ENCODE measurements at regions not wholly inside any gene's neighbourhood (a gene's known extent, or its start where the extent isn't known, plus 50 kb on each side); places are given as distances from the start of the nearest gene placed in this dataset.

DNA sequence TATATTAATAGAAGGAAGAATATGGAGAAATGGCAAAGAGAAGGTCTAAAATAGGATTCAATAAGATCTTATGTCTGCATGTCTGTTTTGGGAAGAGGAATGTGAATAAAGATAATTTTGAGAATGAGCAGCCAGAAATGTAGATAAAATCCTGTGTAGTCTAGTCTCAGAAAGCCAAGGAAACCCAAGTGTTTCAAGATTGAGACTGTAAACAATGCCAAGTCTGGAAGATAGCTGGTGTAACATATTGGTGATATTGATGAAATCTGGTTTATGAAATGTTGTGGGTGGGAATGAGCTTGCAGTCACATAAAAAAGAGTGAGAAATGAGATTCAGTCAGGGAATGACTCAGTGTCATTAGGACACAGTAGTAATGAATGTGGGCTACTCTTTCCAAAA is 1180.3 kb upstream of the PCDH20 start:
- H3K36me3 Mint-ChIP-seq (ENCODE audit: low read depth), result no peaks in the 10 kb centered on the region
- TF ChIP-seq, protein P1, sequence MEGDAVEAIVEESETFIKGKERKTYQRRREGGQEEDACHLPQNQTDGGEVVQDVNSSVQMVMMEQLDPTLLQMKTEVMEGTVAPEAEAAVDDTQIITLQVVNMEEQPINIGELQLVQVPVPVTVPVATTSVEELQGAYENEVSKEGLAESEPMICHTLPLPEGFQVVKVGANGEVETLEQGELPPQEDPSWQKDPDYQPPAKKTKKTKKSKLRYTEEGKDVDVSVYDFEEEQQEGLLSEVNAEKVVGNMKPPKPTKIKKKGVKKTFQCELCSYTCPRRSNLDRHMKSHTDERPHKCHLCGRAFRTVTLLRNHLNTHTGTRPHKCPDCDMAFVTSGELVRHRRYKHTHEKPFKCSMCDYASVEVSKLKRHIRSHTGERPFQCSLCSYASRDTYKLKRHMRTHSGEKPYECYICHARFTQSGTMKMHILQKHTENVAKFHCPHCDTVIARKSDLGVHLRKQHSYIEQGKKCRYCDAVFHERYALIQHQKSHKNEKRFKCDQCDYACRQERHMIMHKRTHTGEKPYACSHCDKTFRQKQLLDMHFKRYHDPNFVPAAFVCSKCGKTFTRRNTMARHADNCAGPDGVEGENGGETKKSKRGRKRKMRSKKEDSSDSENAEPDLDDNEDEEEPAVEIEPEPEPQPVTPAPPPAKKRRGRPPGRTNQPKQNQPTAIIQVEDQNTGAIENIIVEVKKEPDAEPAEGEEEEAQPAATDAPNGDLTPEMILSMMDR (IDR thresholded peaks at IDR 0.05), result no peak
- no peaks in the 10 kb centered on the region for H3K4me1 Mint-ChIP-seq (ENCODE audit: low read depth)
- no peaks in the 10 kb centered on the region for H3K27me3 Mint-ChIP-seq (ENCODE audit: insufficient read depth)
- H3K4me3 Mint-ChIP-seq, result no peak overlapping the region
- H3K9me3 Mint-ChIP-seq, result peaks cover 28% of the 10 kb centered on the region
- H3K27ac Mint-ChIP-seq, result no peak overlapping the region
- no peak for DNase-seq

DNA sequence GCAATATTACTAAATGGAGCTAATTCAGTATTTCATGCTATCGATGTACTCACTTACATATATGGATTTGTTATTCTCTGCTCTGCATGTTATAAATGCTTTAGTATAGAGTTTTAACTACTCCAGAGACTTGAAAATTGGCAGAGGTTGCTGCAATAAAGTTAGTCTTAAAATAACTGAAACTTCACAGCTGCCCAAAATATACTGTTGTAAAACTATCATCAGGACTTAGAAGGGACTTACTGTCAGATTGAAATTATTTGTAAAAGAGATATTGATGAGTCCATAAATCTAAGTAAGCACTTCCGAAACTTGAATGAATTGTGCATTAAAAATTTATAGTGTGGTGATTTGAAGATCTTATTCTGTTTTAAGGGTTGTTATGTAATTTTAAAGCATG is 1178.2 kb upstream of the PCDH20 start:
- H3K27ac Mint-ChIP-seq, result no peak overlapping the region
- TF ChIP-seq, protein P1 (IDR thresholded peaks at IDR 0.05), result no peak

DNA sequence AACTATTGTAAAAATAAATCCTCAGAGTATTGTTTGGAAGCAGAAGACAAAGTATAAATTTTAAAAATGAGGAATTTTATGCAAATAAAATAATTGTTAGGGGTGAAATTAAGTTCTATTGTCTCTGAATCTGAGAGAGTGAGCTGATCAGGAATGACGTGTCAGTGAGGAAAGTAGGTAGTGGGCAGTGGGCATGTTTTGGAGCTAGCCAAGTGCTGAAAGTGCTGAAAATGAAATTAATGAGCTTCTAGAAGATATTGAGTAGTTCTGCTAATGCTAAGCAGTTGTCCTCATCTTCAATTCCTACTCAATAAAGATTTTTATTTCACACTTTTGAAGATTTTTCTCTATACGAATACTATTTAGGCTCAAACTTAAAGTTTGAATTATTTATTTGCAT is 1167.8 kb upstream of the PCDH20 start:
- Mint-ChIP-seq H3K27ac (no peak overlapping the region), H3K4me3 (no peak overlapping the region), H3K4me1 (ENCODE audit: low read depth) (no peaks in the 10 kb centered on the region), H3K27me3 (ENCODE audit: insufficient read depth) (no peaks in the 10 kb centered on the region; the same call in 1 of the 2 replicates), H3K9me3 (no peaks in the 10 kb centered on the region; the same call in 1 of the 2 replicates), H3K36me3 (ENCODE audit: low read depth) (no peaks in the 10 kb centered on the region)
- TF ChIP-seq, protein P1 (IDR thresholded peaks at IDR 0.05), result no peak
- DNase-seq, result no peak

More for the DNA sequence above, 1178.2 kb upstream of the PCDH20 start:
- no peak for DNase-seq
- no peaks in the 10 kb centered on the region for H3K27me3 Mint-ChIP-seq (ENCODE audit: insufficient read depth)
- no peaks in the 10 kb centered on the region for H3K36me3 Mint-ChIP-seq (ENCODE audit: low read depth)
- H3K4me1 Mint-ChIP-seq (ENCODE audit: low read depth), result no peaks in the 10 kb centered on the region
- peaks cover 29% of the 10 kb centered on the region for H3K9me3 Mint-ChIP-seq
- no peak overlapping the region for H3K4me3 Mint-ChIP-seq

DNA sequence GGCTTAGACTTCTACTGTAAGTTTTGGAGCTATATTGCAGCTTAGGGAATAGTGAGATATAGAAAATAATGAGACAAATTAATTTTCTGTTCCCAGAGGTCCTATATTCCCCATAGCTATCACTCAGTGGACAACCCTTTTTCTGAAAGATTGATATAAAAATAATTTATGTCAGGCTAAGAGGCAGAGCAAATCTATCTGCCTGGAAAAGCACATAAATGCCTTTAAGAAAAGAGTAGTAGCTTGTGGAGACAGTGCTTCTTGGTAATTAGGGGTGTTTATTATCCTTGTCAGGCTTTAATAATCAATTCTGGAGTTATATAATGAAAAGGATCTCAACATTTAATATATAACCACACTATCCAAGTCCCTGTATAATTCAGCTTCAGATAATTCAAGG is 1162.8 kb upstream of the PCDH20 start:
- Mint-ChIP-seq H3K27me3 (ENCODE audit: insufficient read depth) (no peaks in the 10 kb centered on the region; the same call in 1 of the 2 replicates), H3K4me1 (ENCODE audit: low read depth) (no peaks in the 10 kb centered on the region), H3K27ac (no peak overlapping the region), H3K36me3 (ENCODE audit: low read depth) (no peaks in the 10 kb centered on the region), H3K9me3 (peaks cover 7% of the 10 kb centered on the region), H3K4me3 (no peak overlapping the region)
- DNase-seq, result no peak
- TF ChIP-seq, protein P1 (IDR thresholded peaks at IDR 0.05), result no peak

DNA sequence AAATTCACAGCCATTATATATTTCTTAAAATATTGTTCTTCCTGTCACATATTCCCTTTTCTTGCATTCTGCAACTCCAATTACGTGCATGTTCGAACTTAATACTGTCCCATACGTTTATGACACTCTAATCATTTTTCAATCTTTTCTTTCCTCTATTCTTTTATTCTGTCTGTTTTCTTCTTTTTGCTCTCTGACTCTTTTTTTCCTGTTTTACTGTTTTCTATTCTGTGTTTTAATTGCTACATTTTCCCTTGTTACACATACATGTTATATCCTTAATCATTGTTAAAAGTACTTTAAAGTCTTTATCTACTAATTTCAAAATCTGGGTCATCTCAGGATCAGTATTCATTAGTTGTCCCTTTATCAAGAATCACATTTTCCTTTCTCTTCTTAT is 1149.1 kb upstream of the PCDH20 start:
- no peak overlapping the region for H3K4me3 Mint-ChIP-seq
- TF ChIP-seq, protein P1 (IDR thresholded peaks at IDR 0.05), result no peak
- no peaks in the 10 kb centered on the region for H3K36me3 Mint-ChIP-seq (ENCODE audit: low read depth)
- no peak overlapping the region for H3K27ac Mint-ChIP-seq
- H3K4me1 Mint-ChIP-seq (ENCODE audit: low read depth), result no peaks in the 10 kb centered on the region
- H3K27me3 Mint-ChIP-seq (ENCODE audit: insufficient read depth), result no peaks in the 10 kb centered on the region
- peaks cover 17% of the 10 kb centered on the region for H3K9me3 Mint-ChIP-seq
- no peak for DNase-seq

DNA sequence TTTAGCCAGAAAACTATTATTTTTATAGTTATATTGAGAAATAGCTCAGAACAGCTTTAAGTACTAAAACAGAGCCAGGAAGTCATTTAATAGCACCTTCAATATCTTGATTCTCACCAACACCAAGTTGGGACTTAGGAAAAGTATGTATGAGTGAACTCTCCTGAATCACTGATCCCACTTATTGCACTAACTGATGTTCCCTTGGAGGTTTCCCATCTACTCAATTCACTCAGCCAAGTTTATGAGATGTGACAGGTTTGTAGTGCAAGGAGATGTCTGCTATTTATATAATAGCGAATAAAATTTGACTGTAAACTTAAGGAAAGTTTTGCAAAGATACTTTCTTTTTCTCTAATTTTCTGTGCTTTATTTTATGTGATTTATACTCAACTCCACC is 1147.6 kb upstream of the PCDH20 start:
- no peaks in the 10 kb centered on the region for H3K27me3 Mint-ChIP-seq (ENCODE audit: insufficient read depth)

More for the DNA sequence above, 1147.6 kb upstream of the PCDH20 start:
- H3K4me1 Mint-ChIP-seq (ENCODE audit: low read depth), result no peaks in the 10 kb centered on the region
- H3K36me3 Mint-ChIP-seq (ENCODE audit: low read depth), result no peaks in the 10 kb centered on the region
- no peak overlapping the region for H3K4me3 Mint-ChIP-seq
- H3K9me3 Mint-ChIP-seq, result peaks cover 16% of the 10 kb centered on the region
- no peak for DNase-seq
- H3K27ac Mint-ChIP-seq, result no peak overlapping the region
- TF ChIP-seq, protein P1 (IDR thresholded peaks at IDR 0.05), result no peak
